ENCODE measurements at regions not wholly inside any gene's neighbourhood (a gene's known extent, or its start where the extent isn't known, plus 50 kb on each side); places are given as distances from the start of the nearest gene placed in this dataset.

GRCh38 chr11:128304666-128305485, 282.5 kb downstream of the ETS1 start:
- Mint-ChIP-seq H3K9me3 (ENCODE audit: unreplicated experiment) (no peaks in the 10 kb centered on the region), H3K27ac (ENCODE audit: unreplicated experiment) (no peak overlapping the region), H3K4me3 (ENCODE audit: unreplicated experiment) (no peak overlapping the region), H3K4me1 (ENCODE audit: unreplicated experiment) (peaks cover 7% of the 10 kb centered on the region), H3K27me3 (ENCODE audit: unreplicated experiment) (no peaks in the 10 kb centered on the region), H3K36me3 (ENCODE audit: unreplicated experiment) (no peaks in the 10 kb centered on the region)
- TF ChIP-seq, protein P1, sequence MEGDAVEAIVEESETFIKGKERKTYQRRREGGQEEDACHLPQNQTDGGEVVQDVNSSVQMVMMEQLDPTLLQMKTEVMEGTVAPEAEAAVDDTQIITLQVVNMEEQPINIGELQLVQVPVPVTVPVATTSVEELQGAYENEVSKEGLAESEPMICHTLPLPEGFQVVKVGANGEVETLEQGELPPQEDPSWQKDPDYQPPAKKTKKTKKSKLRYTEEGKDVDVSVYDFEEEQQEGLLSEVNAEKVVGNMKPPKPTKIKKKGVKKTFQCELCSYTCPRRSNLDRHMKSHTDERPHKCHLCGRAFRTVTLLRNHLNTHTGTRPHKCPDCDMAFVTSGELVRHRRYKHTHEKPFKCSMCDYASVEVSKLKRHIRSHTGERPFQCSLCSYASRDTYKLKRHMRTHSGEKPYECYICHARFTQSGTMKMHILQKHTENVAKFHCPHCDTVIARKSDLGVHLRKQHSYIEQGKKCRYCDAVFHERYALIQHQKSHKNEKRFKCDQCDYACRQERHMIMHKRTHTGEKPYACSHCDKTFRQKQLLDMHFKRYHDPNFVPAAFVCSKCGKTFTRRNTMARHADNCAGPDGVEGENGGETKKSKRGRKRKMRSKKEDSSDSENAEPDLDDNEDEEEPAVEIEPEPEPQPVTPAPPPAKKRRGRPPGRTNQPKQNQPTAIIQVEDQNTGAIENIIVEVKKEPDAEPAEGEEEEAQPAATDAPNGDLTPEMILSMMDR (IDR thresholded peaks at IDR 0.05): no peak
- DNase-seq (ENCODE audit: extremely low spot score, unreplicated experiment): no peak

- TF ChIP-seq, protein P1 (IDR thresholded peaks at IDR 0.05): no peak
- DNase-seq (ENCODE audit: extremely low spot score, unreplicated experiment): no peak
- peaks cover 15% of the 10 kb centered on the region for H3K4me1 Mint-ChIP-seq (ENCODE audit: unreplicated experiment)
- H3K9me3 Mint-ChIP-seq (ENCODE audit: unreplicated experiment): no peaks in the 10 kb centered on the region
- H3K36me3 Mint-ChIP-seq (ENCODE audit: unreplicated experiment): no peaks in the 10 kb centered on the region
- H3K27me3 Mint-ChIP-seq (ENCODE audit: unreplicated experiment): no peaks in the 10 kb centered on the region
- no peak overlapping the region for H3K27ac Mint-ChIP-seq (ENCODE audit: unreplicated experiment)
- H3K4me3 Mint-ChIP-seq (ENCODE audit: unreplicated experiment): no peak overlapping the region
These were observed 283.2 kb downstream of the ETS1 start for GRCh38 chr11:128304116-128304515.

GRCh38 chr11:128303383-128303782, 284.0 kb downstream of the ETS1 start:
- Mint-ChIP-seq H3K4me1 (ENCODE audit: unreplicated experiment) (peaks cover 22% of the 10 kb centered on the region), H3K27me3 (ENCODE audit: unreplicated experiment) (no peaks in the 10 kb centered on the region), H3K27ac (ENCODE audit: unreplicated experiment) (no peak overlapping the region), H3K4me3 (ENCODE audit: unreplicated experiment) (no peak overlapping the region), H3K36me3 (ENCODE audit: unreplicated experiment) (no peaks in the 10 kb centered on the region), H3K9me3 (ENCODE audit: unreplicated experiment) (no peaks in the 10 kb centered on the region)
- no peak for DNase-seq (ENCODE audit: extremely low spot score, unreplicated experiment)
- TF ChIP-seq, protein P1 (IDR thresholded peaks at IDR 0.05): no peak

- TF ChIP-seq, protein P1 (IDR thresholded peaks at IDR 0.05): no peak
- no peak for DNase-seq (ENCODE audit: extremely low spot score, unreplicated experiment)
- no peaks in the 10 kb centered on the region for H3K9me3 Mint-ChIP-seq (ENCODE audit: unreplicated experiment)
- H3K36me3 Mint-ChIP-seq (ENCODE audit: unreplicated experiment): no peaks in the 10 kb centered on the region
- H3K4me3 Mint-ChIP-seq (ENCODE audit: unreplicated experiment): no peak overlapping the region
- no peak overlapping the region for H3K27ac Mint-ChIP-seq (ENCODE audit: unreplicated experiment)
- H3K4me1 Mint-ChIP-seq (ENCODE audit: unreplicated experiment): peaks cover 30% of the 10 kb centered on the region
- no peaks in the 10 kb centered on the region for H3K27me3 Mint-ChIP-seq (ENCODE audit: unreplicated experiment)
These were observed 284.8 kb downstream of the ETS1 start for GRCh38 chr11:128302425-128303186.

- Mint-ChIP-seq H3K4me3 (ENCODE audit: unreplicated experiment) (no peak overlapping the region), H3K27me3 (ENCODE audit: unreplicated experiment) (no peaks in the 10 kb centered on the region), H3K9me3 (ENCODE audit: unreplicated experiment) (no peaks in the 10 kb centered on the region), H3K36me3 (ENCODE audit: unreplicated experiment) (no peaks in the 10 kb centered on the region), H3K27ac (ENCODE audit: unreplicated experiment) (no peak overlapping the region), H3K4me1 (ENCODE audit: unreplicated experiment) (peaks cover 34% of the 10 kb centered on the region)
- DNase-seq (ENCODE audit: extremely low spot score, unreplicated experiment): no peak
- TF ChIP-seq, protein P1 (IDR thresholded peaks at IDR 0.05): no peak
These were observed 285.6 kb downstream of the ETS1 start for GRCh38 chr11:128301756-128302155.

All from osteocyte (in vitro differentiated cells).